ENCODE measurements at regions not wholly inside any gene's neighbourhood (a gene's known extent, or its start where the extent isn't known, plus 50 kb on each side); places are given as distances from the start of the nearest gene placed in this dataset.

GRCh38 chr5:68958428-68958827 lies 135.4 kb upstream of the SLC30A5 start:
- DNase-seq = no peak

GRCh38 chr5:68960456-68960855 lies 133.4 kb upstream of the SLC30A5 start:
- no peak for DNase-seq

GRCh38 chr5:68960961-68961360 lies 132.9 kb upstream of the SLC30A5 start:
- no peak for DNase-seq

- DNase-seq = no peak
Observed at GRCh38 chr5:68961762-68962161, 132.1 kb upstream of the SLC30A5 start.

- peak; percentile 44 for DNase-seq
Observed at GRCh38 chr5:68962757-68963484, 130.9 kb upstream of the SLC30A5 start.

DNA sequence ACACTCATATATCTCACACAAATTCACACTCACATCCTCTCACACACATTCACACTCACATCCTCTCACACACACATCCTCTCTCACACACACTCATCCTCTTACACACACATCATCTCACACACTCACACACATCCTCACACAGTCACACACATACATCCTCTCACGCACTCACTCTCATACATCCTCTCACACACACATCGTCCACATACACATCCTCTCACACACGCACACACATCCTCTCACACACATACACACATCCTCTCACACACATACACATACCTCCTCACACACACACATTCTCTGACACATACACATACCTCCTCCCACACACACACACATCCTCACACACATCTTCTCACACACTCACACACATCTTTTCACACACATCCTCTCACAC lies 129.1 kb upstream of the SLC30A5 start:
- DNase-seq = no peak

- no peak for DNase-seq
Observed at GRCh38 chr5:68965926-68966325, 127.9 kb upstream of the SLC30A5 start.

DNA sequence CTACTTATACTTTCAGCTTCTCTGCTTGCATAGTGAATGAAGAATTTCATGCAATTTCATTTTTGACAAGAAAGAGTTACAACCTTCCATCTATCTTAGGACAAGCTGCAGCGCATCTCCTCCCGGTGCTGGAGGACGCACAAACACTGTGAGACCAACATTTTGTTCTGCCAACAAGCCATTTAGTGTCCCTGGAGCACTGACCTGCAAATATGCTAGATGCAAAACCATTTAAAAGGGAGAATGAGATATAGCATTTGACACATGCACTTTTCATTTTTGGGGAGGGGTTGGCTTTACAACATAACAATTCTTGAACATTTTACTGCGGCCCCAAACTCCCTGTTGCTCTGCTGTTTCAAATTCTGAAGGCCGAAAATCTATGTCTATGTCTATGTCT lies 127.2 kb upstream of the SLC30A5 start:
- DNase-seq = no peak

- no peak for DNase-seq
Observed at GRCh38 chr5:68968429-68968828, 125.4 kb upstream of the SLC30A5 start.

DNA sequence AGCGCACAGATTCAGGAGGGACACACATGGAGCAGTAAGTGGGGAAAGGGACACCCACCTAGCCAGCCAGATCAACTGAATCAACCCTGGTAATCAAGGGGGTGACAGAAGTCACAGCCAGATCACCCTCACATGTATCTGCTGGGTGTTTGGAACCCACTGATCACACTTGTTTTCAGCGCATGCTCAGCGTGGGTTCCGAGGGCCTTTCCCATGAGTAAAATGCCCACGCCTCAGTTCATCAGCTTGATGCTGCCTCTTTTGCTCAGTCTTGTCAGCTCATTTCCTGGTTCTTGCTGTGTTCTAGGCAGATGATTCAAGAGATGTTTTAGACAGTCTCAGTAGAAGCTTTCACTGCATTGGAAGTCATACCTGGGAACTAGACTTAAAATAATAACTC lies 123.2 kb upstream of the SLC30A5 start:
- no peak for DNase-seq

GRCh38 chr5:68973696-68974095 lies 120.1 kb upstream of the SLC30A5 start:
- no peak for DNase-seq

- DNase-seq = no peak
Observed at GRCh38 chr5:68983043-68983442, 110.8 kb upstream of the SLC30A5 start.

GRCh38 chr5:68983959-68984358 lies 109.9 kb upstream of the SLC30A5 start:
- no peak for DNase-seq

GRCh38 chr5:68991279-68992084 lies 102.3 kb upstream of the SLC30A5 start:
- no peak for DNase-seq

DNA sequence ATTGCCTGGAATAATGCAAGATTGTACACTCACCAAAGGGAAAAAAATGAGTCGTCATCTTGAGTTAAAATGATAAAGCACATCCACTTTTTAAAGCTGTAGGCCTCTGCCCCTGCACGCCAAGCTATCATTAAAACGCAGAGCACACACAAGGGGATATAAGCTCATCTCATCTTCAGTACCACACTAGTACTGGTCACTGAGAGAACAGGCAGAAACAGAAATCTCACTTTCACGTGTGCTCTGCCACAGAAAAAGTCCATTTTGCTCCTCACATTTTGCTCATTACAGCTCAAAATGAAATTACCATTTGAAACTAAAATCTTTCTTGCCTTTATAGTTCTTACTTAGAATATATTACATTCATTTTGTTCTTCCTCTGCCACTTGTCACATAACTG lies 99.2 kb upstream of the SLC30A5 start:
- DNase-seq = no peak

GRCh38 chr5:68995845-68996545 lies 97.8 kb upstream of the SLC30A5 start:
- DNase-seq = no peak

DNA sequence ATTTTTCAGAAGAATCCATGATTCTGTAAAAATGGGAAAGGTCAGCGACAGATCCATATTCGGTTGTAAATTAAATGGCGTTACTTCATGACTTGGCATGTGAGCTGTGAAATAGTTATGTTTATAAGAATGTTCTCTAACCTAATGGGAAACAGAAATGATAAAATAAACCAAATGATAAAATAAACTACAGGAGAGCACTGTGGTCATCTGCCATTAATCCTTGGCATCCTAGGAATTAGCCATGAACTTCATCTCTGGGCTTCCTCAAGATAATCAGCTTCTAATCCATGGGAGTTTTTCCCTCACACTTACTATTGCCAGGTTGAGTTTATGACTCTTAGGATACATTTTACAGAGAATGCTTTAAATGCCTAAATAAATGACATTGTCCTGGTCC lies 94.6 kb upstream of the SLC30A5 start:
- no peak for DNase-seq

DNA sequence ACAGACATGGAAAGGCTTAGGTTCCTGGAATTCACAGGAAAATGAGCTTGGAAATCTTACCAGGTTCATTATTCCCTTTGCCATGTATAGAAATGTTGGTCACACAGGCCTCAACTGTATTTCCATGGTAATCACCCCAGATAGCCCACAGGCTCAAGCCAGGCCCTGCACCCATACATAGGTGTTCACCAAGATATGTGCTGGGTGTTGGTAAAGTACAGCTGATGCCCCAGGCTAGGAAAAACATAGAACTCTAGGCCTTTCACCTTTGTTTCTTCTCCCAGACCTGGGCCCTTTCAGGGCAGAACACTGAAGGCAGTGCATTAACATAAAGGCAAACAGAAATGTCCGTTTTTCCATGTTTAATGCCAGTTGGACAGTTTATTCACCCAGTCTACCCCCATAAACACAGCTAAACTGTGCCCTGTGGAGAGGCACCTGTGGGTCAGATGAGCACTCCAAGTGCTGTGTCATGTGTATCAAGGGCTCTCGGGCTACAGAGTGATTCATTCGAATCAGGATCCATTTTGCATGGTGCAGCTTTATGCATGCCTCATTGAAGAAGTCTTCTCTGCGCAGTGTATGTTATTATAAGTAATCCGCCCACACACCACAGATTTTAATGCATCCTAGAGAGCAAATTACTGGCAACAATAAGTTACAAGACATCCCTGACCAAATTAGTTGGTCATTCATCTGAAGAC lies 93.4 kb upstream of the SLC30A5 start:
- no peak for DNase-seq

GRCh38 chr5:69000949-69001348 lies 92.9 kb upstream of the SLC30A5 start:
- no peak for DNase-seq

DNA sequence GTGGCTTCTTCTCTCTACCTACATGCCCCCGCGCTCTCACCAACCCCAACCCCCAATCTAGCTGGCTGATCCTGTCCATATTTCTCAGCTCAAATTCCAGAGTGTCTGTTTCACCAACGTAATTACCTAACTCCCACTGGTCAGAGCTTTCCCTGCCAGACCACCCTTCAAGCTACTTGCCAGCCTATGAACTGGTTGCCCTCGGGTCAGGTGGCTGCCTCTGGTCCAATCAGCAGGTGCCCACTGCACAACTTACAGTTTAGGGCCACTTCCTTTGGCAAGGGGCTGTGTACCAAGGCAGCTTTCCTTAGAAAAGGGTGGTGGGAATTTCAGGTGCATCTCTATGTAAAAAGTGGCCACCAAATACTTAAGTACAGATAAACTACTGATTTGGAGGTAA lies 92.2 kb upstream of the SLC30A5 start:
- no peak for DNase-seq

- no peak for DNase-seq
Observed at GRCh38 chr5:69004127-69004526, 89.7 kb upstream of the SLC30A5 start.

GRCh38 chr5:69004676-69005075 lies 89.1 kb upstream of the SLC30A5 start:
- DNase-seq = no peak

DNA sequence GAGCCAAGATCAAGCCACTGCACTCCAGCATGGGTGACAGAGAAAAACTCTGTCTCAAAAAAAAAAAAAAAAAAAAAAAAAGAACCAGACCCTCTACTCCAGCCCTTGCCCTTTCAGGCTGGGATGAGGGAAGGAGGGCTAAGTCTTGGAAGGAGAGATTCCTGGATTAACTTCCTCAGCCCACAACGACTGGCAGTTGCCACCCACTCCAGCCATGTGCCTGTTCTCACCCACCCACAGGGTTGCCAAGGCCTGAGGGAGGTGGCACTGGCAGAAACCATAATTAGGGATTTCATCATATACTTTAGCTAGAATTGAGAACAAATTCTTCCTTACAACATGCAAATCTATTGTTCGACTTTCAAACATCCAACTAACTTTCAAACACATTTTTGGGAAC lies 87.8 kb upstream of the SLC30A5 start:
- no peak for DNase-seq
